GM23338 (cell line): ENCODE measurements at regions not wholly inside any gene's neighbourhood (a gene's known extent, or its start where the extent isn't known, plus 50 kb on each side); places are given as distances from the start of the nearest gene placed in this dataset.

Source experiments
- ATAC-seq: fragments of 200-7000 bp; cut with Tn5 transposase; 3 replicates; pipeline ENCODE4 v1.9.1; 2020
- DNase-seq: peaks from one replicate; pipeline ENCODE4 v3.0.0-alpha.2; 2015; ENCODE audit warnings: low spot score
- H2AFZ ChIP-seq: fragments of 200-600 bp; sonication (generic); 2 replicates; pipeline ENCODE4 v1.8.0; 2016; ENCODE audit warnings: antibody characterized with exemption, mild to moderate bottlenecking, moderate library complexity
- H3F3A ChIP-seq: fragments of 200-600 bp; sonication (generic); replicated peaks from 2 replicates; pipeline ENCODE4 v1.8.0; 2017; ENCODE audit warnings: antibody characterized with exemption, mixed run types, low read depth
- H3K27ac ChIP-seq: fragments of 200-600 bp; sonication (generic); 2 replicates; pipeline ENCODE4 v1.6.1; 2016; ENCODE audit warnings: low read depth
- H3K27me3 ChIP-seq: fragments of 200-600 bp; sonication (generic); 2 replicates; pipeline ENCODE4 v1.8.0; 2016; ENCODE audit warnings: mild to moderate bottlenecking, mixed run types, moderate library complexity; ENCODE audit not compliant: insufficient read depth
- H3K36me3 ChIP-seq: fragments of 200-600 bp; sonication (generic); 2 replicates; pipeline ENCODE4 v1.8.0; 2016; ENCODE audit warnings: mild to moderate bottlenecking; ENCODE audit not compliant: insufficient read depth
- H3K4me1 ChIP-seq: fragments of 200-600 bp; sonication (generic); 2 replicates; pipeline ENCODE4 v1.8.0; 2016; ENCODE audit warnings: mild to moderate bottlenecking, moderate library complexity; ENCODE audit not compliant: insufficient read depth
- H3K4me2 ChIP-seq: fragments of 200-600 bp; sonication (generic); 2 replicates; pipeline ENCODE4 v1.7.1; 2017; ENCODE audit warnings: mixed run types
- H3K4me3 ChIP-seq: fragments of 200-600 bp; sonication (generic); 2 replicates; pipeline ENCODE4 v1.6.1; 2016; ENCODE audit warnings: mixed run types
- H3K79me2 ChIP-seq: fragments of 200-600 bp; sonication (generic); replicated peaks from 2 replicates; pipeline ENCODE4 v1.8.0; 2017; ENCODE audit warnings: mild to moderate bottlenecking; ENCODE audit not compliant: insufficient read depth
- H3K9me2 ChIP-seq: fragments of 200-600 bp; sonication (generic); 2 replicates; pipeline ENCODE4 v1.8.0; 2017; ENCODE audit not compliant: insufficient read depth
- H4K20me1 ChIP-seq: fragments of 200-600 bp; sonication (generic); replicated peaks from 2 replicates; pipeline ENCODE4 v1.8.0; 2017; ENCODE audit warnings: mild to moderate bottlenecking; ENCODE audit not compliant: insufficient read depth
- H3K27ac Mint-ChIP-seq: 2 replicates; pipeline ENCODE4 v1.8.0; 2020; ENCODE audit warnings: inconsistent platforms, mild to moderate bottlenecking, moderate library complexity, mixed read lengths
- H3K27me3 Mint-ChIP-seq: 3 replicates; pipeline ENCODE4 v1.8.0; 2022; ENCODE audit warnings: low read depth, mild to moderate bottlenecking, moderate library complexity, mixed read lengths, inconsistent platforms; ENCODE audit not compliant: insufficient read depth, poor library complexity
- H3K36me3 Mint-ChIP-seq: 3 replicates; pipeline ENCODE4 v1.8.0; 2021; ENCODE audit warnings: low read depth, mild to moderate bottlenecking, inconsistent platforms, moderate library complexity, mixed read lengths
- H3K4me1 Mint-ChIP-seq: 3 replicates; pipeline ENCODE4 v1.8.0; 2020; ENCODE audit warnings: mild to moderate bottlenecking, inconsistent platforms, mixed read lengths
- H3K4me3 Mint-ChIP-seq: 3 replicates; pipeline ENCODE4 v1.8.0; 2021; ENCODE audit warnings: moderate library complexity, mild to moderate bottlenecking, inconsistent platforms, mixed read lengths
- H3K9me3 Mint-ChIP-seq: 3 replicates; pipeline ENCODE4 v1.8.0; 2020; ENCODE audit warnings: moderate library complexity, mild to moderate bottlenecking, inconsistent platforms, mixed read lengths
- CREB1 ChIP-seq: fragments of 250-450 bp; sonication (Bioruptor Pico); IDR thresholded peaks from 2 replicates; pipeline ENCODE4 v1.5.0; 2020; ENCODE audit warnings: low read depth, mild to moderate bottlenecking, moderate library complexity
- CTCF ChIP-seq, 2 experiments: fragments of 200-600 bp in 1 of 2; sonication (generic) in 1 of 2; conservative IDR thresholded peaks; 2 replicates each; pipeline versions ENCODE4 v1.5.1 to v1.6.1; 2016 to 2017; ENCODE audit warnings: antibody characterized with exemption in 2 of 2, low read depth in 2 of 2, mild to moderate bottlenecking in 2 of 2, moderate library complexity in 1 of 2
- EZH2 ChIP-seq: fragments of 200-600 bp; sonication (generic); IDR thresholded peaks from one replicate; pipeline ENCODE4 v1.8.0; 2017; ENCODE audit warnings: antibody characterized with exemption, mild to moderate bottlenecking, low read depth; ENCODE audit not compliant: unreplicated experiment
- JUNB ChIP-seq: IDR thresholded peaks from one replicate; pipeline ENCODE4 v1.6.1; 2016; ENCODE audit warnings: antibody characterized with exemption; ENCODE audit not compliant: unreplicated experiment
- NANOG ChIP-seq: IDR thresholded peaks from 2 replicates; pipeline ENCODE4 v1.6.1; 2016; ENCODE audit warnings: antibody characterized with exemption, borderline replicate concordance
- STAT1 ChIP-seq: IDR thresholded peaks from one replicate; pipeline ENCODE4 v1.6.1; 2016; ENCODE audit warnings: antibody characterized with exemption; ENCODE audit not compliant: unreplicated experiment
- ZNF114 ChIP-seq: fragments of 250-450 bp; sonication (Bioruptor Pico); IDR thresholded peaks from 2 replicates; pipeline ENCODE4 v1.5.0; 2020; ENCODE audit warnings: mild to moderate bottlenecking, moderate library complexity
- ZNF331 ChIP-seq: fragments of 250-450 bp; sonication (Bioruptor Pico); IDR thresholded peaks from 2 replicates; pipeline ENCODE4 v1.5.0; 2020; ENCODE audit warnings: low read depth, mild to moderate bottlenecking, moderate library complexity
- TF ChIP-seq, protein P1 (sequence below): fragments of 250-450 bp; sonication (Bioruptor Pico); IDR thresholded peaks from 2 replicates; pipeline ENCODE4 v1.5.0; 2020; ENCODE audit warnings: mild to moderate bottlenecking, moderate library complexity
- TF ChIP-seq, protein P2 (sequence below): IDR thresholded peaks from 2 replicates; pipeline ENCODE4 v1.6.1; 2016; ENCODE audit warnings: antibody characterized with exemption
- TF ChIP-seq, protein P3 (sequence below): IDR thresholded peaks from one replicate; pipeline ENCODE4 v1.6.1; 2018; ENCODE audit warnings: antibody characterized with exemption; ENCODE audit not compliant: unreplicated experiment

GRCh38 chr1:229842302-229843255 is 216.5 kb downstream of the URB2 start:
- no peaks in the 10 kb centered on the region for H3K36me3 ChIP-seq
- H3K27ac ChIP-seq = no peak overlapping the region
- H3K4me2 ChIP-seq = no peak overlapping the region
- H4K20me1 ChIP-seq = no peaks in the 10 kb centered on the region
- no peak overlapping the region for H2AFZ ChIP-seq
- H3F3A ChIP-seq = no peaks in the 10 kb centered on the region
- H3K9me2 ChIP-seq = no peaks in the 10 kb centered on the region
- no peaks in the 10 kb centered on the region for H3K27me3 ChIP-seq
- Mint-ChIP-seq H3K27me3 (peaks cover 3% of the 10 kb centered on the region), H3K27ac (no peak overlapping the region), H3K36me3 (no peaks in the 10 kb centered on the region), H3K9me3 (no peaks in the 10 kb centered on the region), H3K4me1 (peaks cover 4% of the 10 kb centered on the region; the same call in 1 of the 3 replicates), H3K4me3 (no peak overlapping the region)
- no peaks in the 10 kb centered on the region for H3K79me2 ChIP-seq
- DNase-seq = no peak
- ATAC-seq = no peak
- peaks cover 7% of the 10 kb centered on the region; the same call in 1 of the 2 replicates for H3K4me1 ChIP-seq
- TF ChIP-seq, protein P1, sequence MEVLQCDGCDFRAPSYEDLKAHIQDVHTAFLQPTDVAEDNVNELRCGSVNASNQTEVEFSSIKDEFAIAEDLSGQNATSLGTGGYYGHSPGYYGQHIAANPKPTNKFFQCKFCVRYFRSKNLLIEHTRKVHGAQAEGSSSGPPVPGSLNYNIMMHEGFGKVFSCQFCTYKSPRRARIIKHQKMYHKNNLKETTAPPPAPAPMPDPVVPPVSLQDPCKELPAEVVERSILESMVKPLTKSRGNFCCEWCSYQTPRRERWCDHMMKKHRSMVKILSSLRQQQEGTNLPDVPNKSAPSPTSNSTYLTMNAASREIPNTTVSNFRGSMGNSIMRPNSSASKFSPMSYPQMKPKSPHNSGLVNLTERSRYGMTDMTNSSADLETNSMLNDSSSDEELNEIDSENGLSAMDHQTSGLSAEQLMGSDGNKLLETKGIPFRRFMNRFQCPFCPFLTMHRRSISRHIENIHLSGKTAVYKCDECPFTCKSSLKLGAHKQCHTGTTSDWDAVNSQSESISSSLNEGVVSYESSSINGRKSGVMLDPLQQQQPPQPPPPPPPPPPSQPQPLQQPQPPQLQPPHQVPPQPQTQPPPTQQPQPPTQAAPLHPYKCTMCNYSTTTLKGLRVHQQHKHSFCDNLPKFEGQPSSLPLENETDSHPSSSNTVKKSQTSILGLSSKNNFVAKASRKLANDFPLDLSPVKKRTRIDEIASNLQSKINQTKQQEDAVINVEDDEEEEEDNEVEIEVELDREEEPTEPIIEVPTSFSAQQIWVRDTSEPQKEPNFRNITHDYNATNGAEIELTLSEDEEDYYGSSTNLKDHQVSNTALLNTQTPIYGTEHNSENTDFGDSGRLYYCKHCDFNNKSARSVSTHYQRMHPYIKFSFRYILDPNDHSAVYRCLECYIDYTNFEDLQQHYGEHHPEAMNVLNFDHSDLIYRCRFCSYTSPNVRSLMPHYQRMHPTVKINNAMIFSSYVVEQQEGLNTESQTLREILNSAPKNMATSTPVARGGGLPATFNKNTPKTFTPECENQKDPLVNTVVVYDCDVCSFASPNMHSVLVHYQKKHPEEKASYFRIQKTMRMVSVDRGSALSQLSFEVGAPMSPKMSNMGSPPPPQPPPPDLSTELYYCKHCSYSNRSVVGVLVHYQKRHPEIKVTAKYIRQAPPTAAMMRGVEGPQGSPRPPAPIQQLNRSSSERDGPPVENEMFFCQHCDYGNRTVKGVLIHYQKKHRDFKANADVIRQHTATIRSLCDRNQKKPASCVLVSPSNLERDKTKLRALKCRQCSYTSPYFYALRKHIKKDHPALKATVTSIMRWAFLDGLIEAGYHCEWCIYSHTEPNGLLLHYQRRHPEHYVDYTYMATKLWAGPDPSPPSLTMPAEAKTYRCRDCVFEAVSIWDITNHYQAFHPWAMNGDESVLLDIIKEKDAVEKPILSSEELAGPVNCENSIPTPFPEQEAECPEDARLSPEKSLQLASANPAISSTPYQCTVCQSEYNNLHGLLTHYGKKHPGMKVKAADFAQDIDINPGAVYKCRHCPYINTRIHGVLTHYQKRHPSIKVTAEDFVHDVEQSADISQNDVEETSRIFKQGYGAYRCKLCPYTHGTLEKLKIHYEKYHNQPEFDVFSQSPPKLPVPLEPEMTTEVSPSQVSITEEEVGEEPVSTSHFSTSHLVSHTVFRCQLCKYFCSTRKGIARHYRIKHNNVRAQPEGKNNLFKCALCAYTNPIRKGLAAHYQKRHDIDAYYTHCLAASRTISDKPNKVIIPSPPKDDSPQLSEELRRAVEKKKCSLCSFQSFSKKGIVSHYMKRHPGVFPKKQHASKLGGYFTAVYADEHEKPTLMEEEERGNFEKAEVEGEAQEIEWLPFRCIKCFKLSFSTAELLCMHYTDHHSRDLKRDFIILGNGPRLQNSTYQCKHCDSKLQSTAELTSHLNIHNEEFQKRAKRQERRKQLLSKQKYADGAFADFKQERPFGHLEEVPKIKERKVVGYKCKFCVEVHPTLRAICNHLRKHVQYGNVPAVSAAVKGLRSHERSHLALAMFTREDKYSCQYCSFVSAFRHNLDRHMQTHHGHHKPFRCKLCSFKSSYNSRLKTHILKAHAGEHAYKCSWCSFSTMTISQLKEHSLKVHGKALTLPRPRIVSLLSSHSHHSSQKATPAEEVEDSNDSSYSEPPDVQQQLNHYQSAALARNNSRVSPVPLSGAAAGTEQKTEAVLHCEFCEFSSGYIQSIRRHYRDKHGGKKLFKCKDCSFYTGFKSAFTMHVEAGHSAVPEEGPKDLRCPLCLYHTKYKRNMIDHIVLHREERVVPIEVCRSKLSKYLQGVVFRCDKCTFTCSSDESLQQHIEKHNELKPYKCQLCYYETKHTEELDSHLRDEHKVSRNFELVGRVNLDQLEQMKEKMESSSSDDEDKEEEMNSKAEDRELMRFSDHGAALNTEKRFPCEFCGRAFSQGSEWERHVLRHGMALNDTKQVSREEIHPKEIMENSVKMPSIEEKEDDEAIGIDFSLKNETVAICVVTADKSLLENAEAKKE (CRISPR knock-in tag) = no peak
- TF ChIP-seq, protein P2, sequence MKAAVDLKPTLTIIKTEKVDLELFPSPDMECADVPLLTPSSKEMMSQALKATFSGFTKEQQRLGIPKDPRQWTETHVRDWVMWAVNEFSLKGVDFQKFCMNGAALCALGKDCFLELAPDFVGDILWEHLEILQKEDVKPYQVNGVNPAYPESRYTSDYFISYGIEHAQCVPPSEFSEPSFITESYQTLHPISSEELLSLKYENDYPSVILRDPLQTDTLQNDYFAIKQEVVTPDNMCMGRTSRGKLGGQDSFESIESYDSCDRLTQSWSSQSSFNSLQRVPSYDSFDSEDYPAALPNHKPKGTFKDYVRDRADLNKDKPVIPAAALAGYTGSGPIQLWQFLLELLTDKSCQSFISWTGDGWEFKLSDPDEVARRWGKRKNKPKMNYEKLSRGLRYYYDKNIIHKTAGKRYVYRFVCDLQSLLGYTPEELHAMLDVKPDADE = no peak
- TF ChIP-seq NANOG (no peak), ZNF331 (CRISPR knock-in tag) (no peak), ZNF114 (no peak), STAT1 (no peak), JUNB (no peak), CTCF (conservative IDR thresholded peaks at IDR 0.05; ENCODE audit: low read depth in 2 of 2) (no peak), EZH2 (no peak), CREB1 (CRISPR knock-in tag) (no peak)
- TF ChIP-seq, protein P3, sequence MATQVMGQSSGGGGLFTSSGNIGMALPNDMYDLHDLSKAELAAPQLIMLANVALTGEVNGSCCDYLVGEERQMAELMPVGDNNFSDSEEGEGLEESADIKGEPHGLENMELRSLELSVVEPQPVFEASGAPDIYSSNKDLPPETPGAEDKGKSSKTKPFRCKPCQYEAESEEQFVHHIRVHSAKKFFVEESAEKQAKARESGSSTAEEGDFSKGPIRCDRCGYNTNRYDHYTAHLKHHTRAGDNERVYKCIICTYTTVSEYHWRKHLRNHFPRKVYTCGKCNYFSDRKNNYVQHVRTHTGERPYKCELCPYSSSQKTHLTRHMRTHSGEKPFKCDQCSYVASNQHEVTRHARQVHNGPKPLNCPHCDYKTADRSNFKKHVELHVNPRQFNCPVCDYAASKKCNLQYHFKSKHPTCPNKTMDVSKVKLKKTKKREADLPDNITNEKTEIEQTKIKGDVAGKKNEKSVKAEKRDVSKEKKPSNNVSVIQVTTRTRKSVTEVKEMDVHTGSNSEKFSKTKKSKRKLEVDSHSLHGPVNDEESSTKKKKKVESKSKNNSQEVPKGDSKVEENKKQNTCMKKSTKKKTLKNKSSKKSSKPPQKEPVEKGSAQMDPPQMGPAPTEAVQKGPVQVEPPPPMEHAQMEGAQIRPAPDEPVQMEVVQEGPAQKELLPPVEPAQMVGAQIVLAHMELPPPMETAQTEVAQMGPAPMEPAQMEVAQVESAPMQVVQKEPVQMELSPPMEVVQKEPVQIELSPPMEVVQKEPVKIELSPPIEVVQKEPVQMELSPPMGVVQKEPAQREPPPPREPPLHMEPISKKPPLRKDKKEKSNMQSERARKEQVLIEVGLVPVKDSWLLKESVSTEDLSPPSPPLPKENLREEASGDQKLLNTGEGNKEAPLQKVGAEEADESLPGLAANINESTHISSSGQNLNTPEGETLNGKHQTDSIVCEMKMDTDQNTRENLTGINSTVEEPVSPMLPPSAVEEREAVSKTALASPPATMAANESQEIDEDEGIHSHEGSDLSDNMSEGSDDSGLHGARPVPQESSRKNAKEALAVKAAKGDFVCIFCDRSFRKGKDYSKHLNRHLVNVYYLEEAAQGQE = no peak
- no peak overlapping the region for H3K4me3 ChIP-seq
